HG03039 (cell line): ENCODE measurements at regions not wholly inside any gene's neighbourhood (a gene's known extent, or its start where the extent isn't known, plus 50 kb on each side); places are given as distances from the start of the nearest gene placed in this dataset.
"Not testable (repeated sequence)": the region's sequence is repeated elsewhere in the genome, so short reads cannot be mapped to it uniquely, and the experiment has no call there.

ENCODE experiments used
- ATAC-seq: cut with Tn5 transposase; IDR thresholded peaks from one replicate; pipeline ENCODE4 v1.9.1; 2021; ENCODE audit warnings: mild to moderate bottlenecking, moderate library complexity; ENCODE audit not compliant: unreplicated experiment

- ATAC-seq = no peak
Observed at GRCh38 chr6:92339936-92340640, 1079.3 kb downstream of the EPHA7 start.

- ATAC-seq = no peak
Observed at GRCh38 chr6:92337571-92337970, 1081.8 kb downstream of the EPHA7 start.

- no peak for ATAC-seq
Observed at GRCh38 chr6:92329208-92329847, 1090.0 kb downstream of the EPHA7 start.

GRCh38 chr6:92315312-92315711 lies 1104.0 kb downstream of the EPHA7 start:
- ATAC-seq = no peak

- ATAC-seq = no peak
Observed at GRCh38 chr6:92297101-92297500, 1122.3 kb downstream of the EPHA7 start.

DNA sequence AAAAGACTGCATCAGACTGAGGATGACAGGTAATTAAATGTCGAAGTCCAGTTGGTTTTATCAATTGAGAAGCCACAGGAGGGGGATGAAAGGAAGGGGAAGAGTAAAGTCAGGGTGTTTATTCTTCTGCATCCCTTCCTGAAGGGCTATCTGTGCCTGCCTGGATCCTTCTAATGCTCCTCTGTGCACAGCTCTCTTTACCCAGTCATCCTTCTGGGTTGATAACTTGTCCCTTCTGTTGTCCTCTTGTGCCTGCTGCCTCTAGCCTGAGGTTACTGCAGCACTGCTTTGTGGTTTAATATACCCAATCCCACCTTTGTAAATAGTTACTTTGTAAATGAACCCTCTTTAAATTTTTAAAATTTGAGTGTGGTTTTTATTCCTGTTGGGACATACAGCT lies 1127.3 kb downstream of the EPHA7 start:
- ATAC-seq = no peak

- no peak for ATAC-seq
Observed at GRCh38 chr6:92289831-92290230, 1129.5 kb downstream of the EPHA7 start.

DNA sequence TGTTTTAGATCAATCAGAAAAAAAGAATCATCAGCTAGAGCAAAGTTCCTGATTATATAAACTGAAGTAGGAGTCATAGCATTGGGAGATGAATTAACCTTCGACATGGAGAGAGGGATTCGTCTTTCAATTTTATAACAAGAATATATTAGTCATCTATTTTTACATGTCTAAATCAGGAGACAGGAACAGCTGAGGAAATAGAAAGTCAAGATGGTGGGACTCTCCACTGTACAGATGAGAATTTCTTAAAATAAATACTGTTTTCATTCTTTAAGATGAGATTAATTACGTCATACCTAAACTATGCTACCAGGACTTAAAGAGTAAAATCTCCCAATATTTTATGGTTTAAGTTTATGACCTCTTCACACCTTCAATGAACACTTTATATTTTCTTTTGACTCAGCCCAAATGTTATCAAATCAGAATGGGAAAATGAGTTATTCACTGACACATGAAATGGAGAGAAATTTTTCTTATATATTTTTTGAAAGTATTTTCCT lies 1137.7 kb downstream of the EPHA7 start:
- no peak for ATAC-seq

- no peak for ATAC-seq
Observed at GRCh38 chr6:92275150-92275549, 1144.2 kb downstream of the EPHA7 start.

- ATAC-seq = no peak
Observed at GRCh38 chr6:92274588-92274987, 1144.8 kb downstream of the EPHA7 start.

DNA sequence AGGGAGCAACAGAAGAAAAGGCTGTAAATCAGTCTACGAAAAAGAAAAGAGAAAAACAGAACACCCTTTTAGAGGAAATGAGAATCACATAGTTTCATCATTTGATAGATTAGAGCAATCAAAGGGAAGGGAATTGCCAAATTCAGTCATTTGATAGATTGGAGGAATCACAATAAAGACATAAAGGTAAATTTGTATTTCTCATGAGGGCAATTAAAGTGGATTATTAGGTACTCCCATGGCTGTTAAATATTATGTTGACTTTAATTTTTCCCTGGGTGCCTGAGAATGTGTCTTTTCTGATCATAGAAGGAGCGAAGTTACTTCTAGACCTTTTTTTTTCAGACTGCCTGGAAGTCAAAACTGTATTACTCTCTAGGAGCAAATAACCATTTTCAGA lies 1145.7 kb downstream of the EPHA7 start:
- ATAC-seq = no peak

DNA sequence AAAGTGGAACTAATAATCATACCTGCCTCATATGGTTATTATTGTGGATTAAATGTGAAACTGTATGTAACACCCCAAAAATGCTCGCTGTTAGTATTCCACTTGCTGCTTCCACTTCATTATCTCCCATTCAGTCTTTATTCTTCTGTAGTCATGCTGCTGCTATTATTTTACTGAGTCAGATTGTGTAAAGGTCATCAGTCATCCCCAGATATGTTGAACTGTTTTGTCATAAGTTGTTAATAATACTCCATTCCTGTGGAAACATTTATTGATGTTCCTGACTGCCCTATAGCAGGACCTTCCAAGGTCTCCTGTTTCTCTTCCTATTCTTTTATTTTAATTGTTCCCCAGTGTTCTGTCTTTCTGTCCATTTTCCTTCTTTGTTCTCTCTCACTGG lies 1148.3 kb downstream of the EPHA7 start:
- ATAC-seq = no peak

- ATAC-seq = no peak
Observed at GRCh38 chr6:92270365-92270764, 1149.0 kb downstream of the EPHA7 start.

- ATAC-seq = no peak
Observed at GRCh38 chr6:92267335-92267734, 1152.0 kb downstream of the EPHA7 start.

DNA sequence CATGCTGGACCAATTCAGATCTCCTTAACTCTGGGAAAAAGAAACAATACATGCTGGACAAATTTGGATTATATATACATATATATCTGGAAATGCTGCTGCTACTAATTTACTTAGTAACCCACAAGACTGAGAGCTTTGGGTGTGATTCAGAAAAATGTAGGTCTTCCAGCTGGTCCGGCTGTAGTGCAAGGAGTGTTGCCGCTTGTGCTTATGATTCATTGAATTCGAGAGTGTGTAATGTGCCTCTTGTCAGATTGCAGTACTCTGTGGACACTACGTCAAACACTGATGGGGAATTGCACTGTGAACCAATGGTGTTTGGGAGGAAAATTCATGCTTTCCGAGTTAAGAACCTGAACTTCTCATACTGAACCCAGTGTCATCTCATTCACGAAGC lies 1155.5 kb downstream of the EPHA7 start:
- no peak for ATAC-seq

DNA sequence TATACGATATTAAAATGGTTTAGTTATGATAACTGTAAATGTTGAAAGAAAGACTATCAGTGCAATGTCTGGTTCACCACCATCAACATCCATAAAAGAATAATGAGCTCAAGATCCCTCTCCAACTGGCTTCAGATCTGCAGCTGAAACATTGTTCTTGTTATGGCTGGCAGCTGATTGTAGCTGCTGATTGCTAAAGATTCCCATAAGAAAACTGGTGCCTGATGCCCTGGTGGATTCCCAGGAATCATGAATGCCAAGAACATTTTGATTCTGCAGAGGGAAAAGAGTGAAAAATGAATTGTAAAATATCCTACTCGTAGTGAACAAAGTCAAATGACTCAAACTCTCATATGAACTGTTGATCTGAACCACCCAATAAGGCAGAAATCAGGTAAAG lies 1160.2 kb downstream of the EPHA7 start:
- ATAC-seq = no peak

GRCh38 chr6:92243315-92243714 lies 1176.0 kb downstream of the EPHA7 start:
- no peak for ATAC-seq

DNA sequence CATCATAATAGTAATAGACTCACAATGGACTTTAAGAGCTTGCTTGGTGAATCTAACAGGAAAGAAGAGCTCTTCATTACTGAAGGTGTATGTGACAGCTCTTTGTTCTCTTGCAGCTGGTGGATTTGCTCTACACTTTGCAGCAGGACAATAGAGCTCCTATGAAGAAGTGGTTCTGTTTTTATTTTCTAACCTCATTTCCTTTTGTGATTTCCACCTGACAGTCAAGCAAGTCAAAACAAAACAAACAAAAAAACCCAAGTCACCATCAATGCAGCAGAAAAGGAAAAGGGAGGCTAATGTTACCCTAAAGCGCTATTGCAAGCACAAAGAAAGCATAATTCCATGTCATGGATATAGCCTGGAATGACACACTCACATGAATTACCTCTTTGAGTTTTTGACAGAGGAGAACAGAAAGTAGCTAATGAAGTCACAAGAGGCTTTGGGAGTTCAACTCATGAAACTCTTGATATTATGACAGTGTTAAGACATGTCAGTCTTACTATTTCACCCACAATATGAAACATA lies 1188.1 kb downstream of the EPHA7 start:
- ATAC-seq = no peak

DNA sequence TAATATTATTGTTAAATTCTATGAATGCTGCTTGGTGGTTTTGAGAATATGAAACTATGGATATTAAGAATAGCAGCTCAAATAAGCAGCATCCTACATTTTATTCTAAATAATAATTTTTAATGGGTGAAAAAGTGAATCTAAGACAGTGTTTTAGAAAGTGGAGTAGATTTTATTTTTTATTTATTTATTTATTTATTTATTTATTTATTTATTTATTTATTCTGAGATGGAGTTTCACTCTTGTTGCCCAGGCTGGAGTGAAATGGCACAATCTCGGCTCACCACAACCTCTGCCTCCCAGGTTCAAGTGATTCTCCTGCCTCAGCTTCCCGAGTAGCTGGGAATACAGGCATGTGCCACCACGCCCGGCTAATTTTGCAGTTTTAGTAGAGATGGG lies 1199.4 kb downstream of the EPHA7 start:
- ATAC-seq = not testable (repeated sequence)

- ATAC-seq = no peak
Observed at GRCh38 chr6:92216717-92217116, 1202.6 kb downstream of the EPHA7 start.

DNA sequence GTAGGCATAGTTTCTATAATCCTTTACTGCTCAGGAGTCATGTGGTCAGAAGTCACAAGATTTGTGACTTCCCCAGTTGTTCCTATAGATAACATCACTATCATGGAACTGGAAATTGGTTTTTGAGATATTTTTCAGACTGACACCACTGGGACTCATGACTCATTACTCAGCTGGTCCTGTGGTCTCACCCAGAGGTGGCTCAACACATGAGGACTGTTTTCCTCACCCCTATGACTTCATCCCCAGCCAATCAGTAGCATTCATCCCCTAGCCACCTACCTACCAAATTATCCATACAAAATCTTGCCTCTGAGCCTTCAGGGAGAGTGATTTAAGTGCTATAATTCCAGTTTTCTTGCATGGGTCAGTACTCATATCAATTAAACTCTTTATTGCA lies 1217.7 kb downstream of the EPHA7 start:
- no peak for ATAC-seq

DNA sequence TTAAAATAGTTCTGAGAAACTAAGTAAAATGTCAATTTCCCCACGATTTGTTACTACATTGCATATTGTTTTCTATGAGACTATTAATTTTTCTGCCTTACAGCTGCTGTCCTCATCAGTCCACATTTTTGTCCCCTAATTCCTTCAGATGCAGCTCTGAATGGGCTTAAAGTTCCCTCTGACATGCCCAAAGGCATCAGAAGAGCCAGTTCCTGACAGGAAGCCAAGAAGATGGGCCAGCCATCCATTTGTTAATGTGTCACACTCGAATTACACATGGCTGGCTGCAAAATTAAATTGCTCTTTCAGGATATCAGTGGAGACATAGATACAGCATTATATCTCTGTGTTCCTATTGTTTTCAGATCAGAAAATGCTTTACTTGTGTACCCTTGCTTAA lies 1223.0 kb downstream of the EPHA7 start:
- no peak for ATAC-seq
